IMR-90 (cell line): ENCODE measurements at regions not wholly inside any gene's neighbourhood (a gene's known extent, or its start where the extent isn't known, plus 50 kb on each side); places are given as distances from the start of the nearest gene placed in this dataset.

Experiments
- ATAC-seq: fragments of 200-7000 bp; cut with Tn5 transposase; 2 replicates; pipeline ENCODE4 v1.9.1; 2020; ENCODE audit warnings: low read depth, mild to moderate bottlenecking, moderate library complexity
- BruUV-seq: library from RNA; stranded (reverse); fragments of 400-500 nt; replicated peaks from 2 replicates; lab custom pipeline; 2021; lab: Mats Ljungman, UMichigan
- CTCF ChIA-PET: fragments of 300-600 bp; formaldehyde crosslinking; extraction: SDS; loops from one replicate; lab custom pipeline; 2021; ENCODE audit warnings: antibody characterized with exemption; lab: Yijun Ruan, JAX
- POLR2A ChIA-PET: fragments of 300-600 bp; sonication (Branson Sonifier 250); formaldehyde crosslinking; loops from one replicate; lab custom pipeline; 2022; ENCODE audit warnings: antibody characterized with exemption; ENCODE audit not compliant: unreplicated experiment; lab: Charles Lee
- DNase-seq: peaks from one replicate; pipeline ENCODE4 v3.0.0; 2013
- H2AFZ ChIP-seq: replicated peaks from 2 replicates; pipeline ENCODE3; 2013; ENCODE audit warnings: low read length, mild to moderate bottlenecking; ENCODE audit not compliant: poor library complexity
- H2AK5ac ChIP-seq: 2 replicates; pipeline ENCODE4 v1.6.1; 2013; ENCODE audit warnings: low read depth, low read length, inconsistent platforms
- H2AK9ac ChIP-seq: replicated peaks from 2 replicates; pipeline ENCODE3; 2013; ENCODE audit warnings: mild to moderate bottlenecking, low read depth, low read length, moderate library complexity; ENCODE audit not compliant: poor library complexity
- H2BK120ac ChIP-seq: 2 replicates; pipeline ENCODE4 v1.6.1; 2013; ENCODE audit warnings: low read depth, low read length, inconsistent platforms
- H2BK15ac ChIP-seq: 3 replicates; pipeline ENCODE4 v1.6.1; 2013; ENCODE audit warnings: low read depth, low read length, inconsistent platforms
- H2BK20ac ChIP-seq: 2 replicates; pipeline ENCODE4 v1.6.1; 2013; ENCODE audit warnings: low read depth, mild to moderate bottlenecking, inconsistent platforms, low read length, moderate library complexity
- H2BK5ac ChIP-seq: 2 replicates; pipeline ENCODE4 v1.6.1; 2013; ENCODE audit warnings: mild to moderate bottlenecking, low read depth, low read length, inconsistent platforms; ENCODE audit not compliant: poor library complexity, severe bottlenecking
- H3K14ac ChIP-seq: replicated peaks from 2 replicates; pipeline ENCODE4 v1.6.1; 2013; ENCODE audit warnings: low read depth, low read length, inconsistent platforms
- H3K18ac ChIP-seq: 2 replicates; pipeline ENCODE4 v1.6.1; 2013; ENCODE audit warnings: low read depth, low read length, control low read depth
- H3K23ac ChIP-seq: 2 replicates; pipeline ENCODE4 v1.6.1; 2013; ENCODE audit warnings: low read depth, low read length, inconsistent platforms
- H3K27ac ChIP-seq: 2 replicates; pipeline ENCODE4 v1.5.1; 2013; ENCODE audit warnings: mild to moderate bottlenecking, control low read depth, low read length; ENCODE audit not compliant: insufficient read depth
- H3K27me3 ChIP-seq: 2 replicates; pipeline ENCODE4 v1.6.1; 2013; ENCODE audit warnings: low read length; ENCODE audit not compliant: control insufficient read depth, insufficient read depth
- H3K36me3 ChIP-seq: 2 replicates; pipeline ENCODE4 v1.6.1; 2013; ENCODE audit warnings: low read length, mixed read lengths; ENCODE audit not compliant: control insufficient read depth, insufficient read depth
- H3K4ac ChIP-seq: 2 replicates; pipeline ENCODE4 v1.6.1; 2013; ENCODE audit warnings: low read depth, low read length, inconsistent platforms
- H3K4me1 ChIP-seq: 2 replicates; pipeline ENCODE4 v1.6.1; 2013; ENCODE audit warnings: low read length, mixed read lengths; ENCODE audit not compliant: control insufficient read depth, insufficient read depth
- H3K4me2 ChIP-seq: 2 replicates; pipeline ENCODE4 v1.6.1; 2013; ENCODE audit warnings: low read depth, mild to moderate bottlenecking, control low read depth, low read length, moderate library complexity
- H3K4me3 ChIP-seq: 2 replicates; pipeline ENCODE4 v1.5.1; 2013; ENCODE audit warnings: low read depth, mild to moderate bottlenecking, control low read depth, low read length, moderate library complexity; ENCODE audit not compliant: insufficient read depth
- H3K56ac ChIP-seq: 2 replicates; pipeline ENCODE4 v1.6.1; 2013; ENCODE audit warnings: low read length, inconsistent platforms; ENCODE audit not compliant: insufficient read depth; ENCODE audit errors: extremely low read depth
- H3K79me1 ChIP-seq, 2 experiments: 2 replicates each; pipeline ENCODE4 v1.6.1; 2013; ENCODE audit warnings: low read length in 2 of 2, inconsistent platforms in 1 of 2, low read depth in 1 of 2
- H3K9ac ChIP-seq: 2 replicates; pipeline ENCODE4 v1.6.1; 2013; ENCODE audit warnings: low read depth, low read length, control low read depth
- H3K9me1 ChIP-seq: 2 replicates; pipeline ENCODE4 v1.6.1; 2013; ENCODE audit warnings: low read length, inconsistent platforms; ENCODE audit not compliant: insufficient read depth
- H3K9me3 ChIP-seq: 2 replicates; pipeline ENCODE4 v1.6.1; 2013; ENCODE audit warnings: low read length; ENCODE audit not compliant: control insufficient read depth, insufficient read depth
- H4K20me1 ChIP-seq: 2 replicates; pipeline ENCODE4 v1.6.1; 2013; ENCODE audit warnings: low read length, inconsistent platforms; ENCODE audit not compliant: insufficient read depth
- H4K5ac ChIP-seq: 2 replicates; pipeline ENCODE4 v1.6.1; 2013; ENCODE audit warnings: mild to moderate bottlenecking, low read depth, low read length, control low read depth
- H4K8ac ChIP-seq, 2 experiments: 2 replicates each; pipeline ENCODE4 v1.6.1; 2013; ENCODE audit warnings: low read depth in 2 of 2, low read length in 2 of 2, control low read depth in 1 of 2, inconsistent platforms in 1 of 2
- H4K91ac ChIP-seq: 2 replicates; pipeline ENCODE4 v1.6.1; 2013; ENCODE audit warnings: low read depth, low read length, inconsistent platforms; ENCODE audit not compliant: insufficient read depth
- MAFK ChIP-seq: IDR thresholded peaks from 2 replicates; pipeline ENCODE4 v1.6.1; 2012; ENCODE audit warnings: low read depth, low read length, improper control_type of control experiment
- MXI1 ChIP-seq: IDR thresholded peaks from 2 replicates; pipeline ENCODE4 v1.6.1; 2012; ENCODE audit warnings: low read depth, mild to moderate bottlenecking, low read length, moderate library complexity, borderline replicate concordance
- NFE2L2 ChIP-seq: fragments of 150-350 bp; IDR thresholded peaks from 2 replicates; pipeline ENCODE4 v1.6.1; 2016; ENCODE audit warnings: low read depth, mild to moderate bottlenecking, low read length
- RAD21 ChIP-seq: IDR thresholded peaks from 2 replicates; pipeline ENCODE4 v1.6.1; 2012; ENCODE audit warnings: low read length, improper control_type of control experiment
- WGBS, 2 experiments: methylation state at CpG; one replicate each; pipeline versions ENCODE4 v1.1.5 to v1.1.7; 2013; ENCODE audit warnings: missing lambda C conversion rate in 2 of 2; ENCODE audit not compliant: insufficient read length in 1 of 2; ENCODE audit errors: extremely low coverage in 2 of 2; 5-methylcytosine and 5-hydroxymethylcytosine counted together
- dilution Hi-C: fragments of 300-500 bp; cut with HindIII; formaldehyde crosslinking; loops from one replicate; pipeline ENCODE4 v1.14.3; 2018; ENCODE audit warnings: low sequenced_read_pairs; ENCODE audit not compliant: unreplicated experiment
- in situ Hi-C: fragments of 300-500 bp; cut with MboI; formaldehyde crosslinking; loops from 3 replicates; pipeline ENCODE4 v1.14.3; 2019; ENCODE audit warnings: low sequenced_read_pairs, inconsistent platforms, mixed read lengths
- intact Hi-C: fragments of 100-400 bp; cut with micrococcal nuclease; formaldehyde crosslinking; loops from 2 replicates; pipeline ENCODE4 v1.10.0; 2022
- TF ChIP-seq, protein P1 (sequence below): fragments of 150-350 bp; IDR thresholded peaks from 2 replicates; pipeline ENCODE4 v1.6.1; 2017; ENCODE audit warnings: mild to moderate bottlenecking, antibody characterized with exemption, low read length, low read depth

GRCh38 chr5:85671223-85671970 lies 946.3 kb upstream of the COX7C start:
- H4K5ac ChIP-seq = no peak overlapping the region
- ATAC-seq (no peak), DNase-seq (no peak)
- no peaks in the 10 kb centered on the region for H4K20me1 ChIP-seq
- no peaks in the 10 kb centered on the region for H3K4me1 ChIP-seq
- H3K23ac ChIP-seq = no peak overlapping the region
- no peak overlapping the region for H4K8ac ChIP-seq
- no peak overlapping the region for H3K14ac ChIP-seq
- H3K9me3 ChIP-seq = peaks cover 3% of the 10 kb centered on the region; the same call in 1 of the 2 replicates
- H2BK20ac ChIP-seq = no peak overlapping the region
- no peaks in the 10 kb centered on the region for H3K9me1 ChIP-seq
- H3K4me2 ChIP-seq = no peak overlapping the region
- H2AK5ac ChIP-seq = no peak overlapping the region
- H2AFZ ChIP-seq = no peak overlapping the region
- in situ Hi-C loops (no loop called here), intact Hi-C loops (no loop called here), dilution Hi-C loops (no loop called here)
- no peaks in the 10 kb centered on the region for H3K36me3 ChIP-seq
- no peak overlapping the region for H3K27ac ChIP-seq
- H3K9ac ChIP-seq = no peak overlapping the region
- no TSS peak for BruUV-seq
- POLR2A ChIA-PET = no interaction called here
- no peaks in the 10 kb centered on the region for H3K79me1 ChIP-seq
- no peak overlapping the region for H3K18ac ChIP-seq
- no CpG with 5 or more reads among the region's 3 CpGs for WGBS, 2 experiments
- CTCF ChIA-PET = no interaction called here
- H2BK15ac ChIP-seq = no peak overlapping the region
- H2AK9ac ChIP-seq = no peak overlapping the region
- no peak overlapping the region for H2BK5ac ChIP-seq
- no peak overlapping the region for H3K4me3 ChIP-seq
- no peak overlapping the region for H3K56ac ChIP-seq
- no peak overlapping the region for H3K4ac ChIP-seq
- no peak overlapping the region for H4K91ac ChIP-seq
- no peaks in the 10 kb centered on the region for H3K27me3 ChIP-seq
- TF ChIP-seq MXI1 = no peak
- no peak for TF ChIP-seq RAD21
- no peak for TF ChIP-seq MAFK
- TF ChIP-seq, protein P1, sequence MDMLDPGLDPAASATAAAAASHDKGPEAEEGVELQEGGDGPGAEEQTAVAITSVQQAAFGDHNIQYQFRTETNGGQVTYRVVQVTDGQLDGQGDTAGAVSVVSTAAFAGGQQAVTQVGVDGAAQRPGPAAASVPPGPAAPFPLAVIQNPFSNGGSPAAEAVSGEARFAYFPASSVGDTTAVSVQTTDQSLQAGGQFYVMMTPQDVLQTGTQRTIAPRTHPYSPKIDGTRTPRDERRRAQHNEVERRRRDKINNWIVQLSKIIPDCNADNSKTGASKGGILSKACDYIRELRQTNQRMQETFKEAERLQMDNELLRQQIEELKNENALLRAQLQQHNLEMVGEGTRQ = no peak
- TF ChIP-seq NFE2L2 = no peak
- H2BK120ac ChIP-seq = no peak overlapping the region
